NCI-H1417 treated with DMSO at 0.1 percent for 48 hours (cell line): ENCODE measurements at regions not wholly inside any gene's neighbourhood (a gene's known extent, or its start where the extent isn't known, plus 50 kb on each side); places are given as distances from the start of the nearest gene placed in this dataset.
"Not testable (repeated sequence)": the region's sequence is repeated elsewhere in the genome, so short reads cannot be mapped to it uniquely, and the experiment has no call there.

ENCODE experiments used
- DNase-seq: peaks from one replicate; lab custom pipeline; 2025; lab: John Stamatoyannopoulos, UW

GRCh38 chr4:72942565-72942964, 127.0 kb downstream of the COX18 start:
- no peak for DNase-seq

- no peak for DNase-seq
Observed at GRCh38 chr4:72938516-72938915, 131.0 kb downstream of the COX18 start.

GRCh38 chr4:72935462-72935861, 134.1 kb downstream of the COX18 start:
- DNase-seq, result no peak

- DNase-seq, result no peak
Observed at GRCh38 chr4:72933029-72933428, 136.5 kb downstream of the COX18 start.

GRCh38 chr4:72931346-72931745, 138.2 kb downstream of the COX18 start:
- DNase-seq, result no peak

- DNase-seq, result not testable (repeated sequence)
Observed at GRCh38 chr4:72929596-72930274, 139.8 kb downstream of the COX18 start.

- DNase-seq, result no peak
Observed at GRCh38 chr4:72924814-72925213, 144.7 kb downstream of the COX18 start.

GRCh38 chr4:72919937-72920336, 149.6 kb downstream of the COX18 start:
- no peak for DNase-seq

- no peak for DNase-seq
Observed at GRCh38 chr4:72919464-72919863, 150.1 kb downstream of the COX18 start.

GRCh38 chr4:72918362-72918761, 151.2 kb downstream of the COX18 start:
- no peak for DNase-seq

- DNase-seq, result no peak
Observed at GRCh38 chr4:72911316-72911715, 158.2 kb downstream of the COX18 start.

GRCh38 chr4:72909461-72909860, 160.1 kb downstream of the COX18 start:
- no peak for DNase-seq

GRCh38 chr4:72902354-72902753, 167.2 kb downstream of the COX18 start:
- DNase-seq, result no peak

GRCh38 chr4:72901553-72901952, 168.0 kb downstream of the COX18 start:
- DNase-seq, result no peak

GRCh38 chr4:72900952-72901351, 168.6 kb downstream of the COX18 start:
- DNase-seq, result no peak

- no peak for DNase-seq
Observed at GRCh38 chr4:72899621-72900020, 169.9 kb downstream of the COX18 start.

GRCh38 chr4:72899214-72899613, 170.3 kb downstream of the COX18 start:
- no peak for DNase-seq

GRCh38 chr4:72896515-72896914, 173.0 kb downstream of the COX18 start:
- DNase-seq, result no peak

GRCh38 chr4:72895408-72895807, 174.1 kb downstream of the COX18 start:
- no peak for DNase-seq

GRCh38 chr4:72893354-72894066, 176.0 kb downstream of the COX18 start:
- no peak for DNase-seq

GRCh38 chr4:72888331-72888730, 181.2 kb downstream of the COX18 start:
- DNase-seq, result no peak

GRCh38 chr4:72887152-72887551, 182.4 kb downstream of the COX18 start:
- DNase-seq, result no peak

- no peak for DNase-seq
Observed at GRCh38 chr4:72886602-72887001, 182.9 kb downstream of the COX18 start.

GRCh38 chr4:72884225-72884624, 185.3 kb downstream of the COX18 start:
- DNase-seq, result not testable (repeated sequence)
